GM12892 (cell line): ENCODE measurements at regions not wholly inside any gene's neighbourhood (a gene's known extent, or its start where the extent isn't known, plus 50 kb on each side); places are given as distances from the start of the nearest gene placed in this dataset.
"Not testable (repeated sequence)": the region's sequence is repeated elsewhere in the genome, so short reads cannot be mapped to it uniquely, and the experiment has no call there.

Experiments used
- DNase-seq: peaks from one replicate; pipeline ENCODE4 v3.0.0; 2011; ENCODE audit not compliant: insufficient read length
- FAIRE-seq: peaks from 2 replicates; lab custom pipeline; 2011; peaks lifted over from hg19 to GRCh38; lab: Jason Lieb, UNC
- POLR2A ChIP-seq: IDR thresholded peaks from 2 replicates; pipeline ENCODE4 v1.6.1; 2011; ENCODE audit warnings: low read depth, low read length, control low read depth
- POLR2AphosphoS5 ChIP-seq: IDR thresholded peaks from 2 replicates; pipeline ENCODE4 v1.6.1; 2011; ENCODE audit warnings: low read depth, low read length, control low read depth
- TAF1 ChIP-seq: IDR thresholded peaks from 2 replicates; pipeline ENCODE4 v1.6.1; 2011; ENCODE audit warnings: low read depth, mild to moderate bottlenecking, control low read depth, low read length, borderline replicate concordance

GRCh38 chr1:112855152-112855828 is 100.7 kb downstream of the SLC16A1 start:
- no peak for TF ChIP-seq POLR2A
- no peak for TF ChIP-seq TAF1
- TF ChIP-seq POLR2AphosphoS5, result no peak
- no peak for DNase-seq
- FAIRE-seq, result no peak

- not testable (repeated sequence) for FAIRE-seq, DNase-seq
Observed at GRCh38 chr1:112854368-112854984, 101.5 kb downstream of the SLC16A1 start.

- FAIRE-seq, DNase-seq: not testable (repeated sequence)
Observed at GRCh38 chr1:112853915-112854314, 102.1 kb downstream of the SLC16A1 start.

- DNase-seq, result no peak
- FAIRE-seq, result no peak
- TF ChIP-seq POLR2A (no peak), TAF1 (no peak), POLR2AphosphoS5 (no peak)
Observed at GRCh38 chr1:112852934-112853333, 103.1 kb downstream of the SLC16A1 start.

- FAIRE-seq (no peak), DNase-seq (no peak)
- TF ChIP-seq TAF1 (no peak), POLR2AphosphoS5 (no peak), POLR2A (no peak)
Observed at GRCh38 chr1:112852276-112852675, 103.7 kb downstream of the SLC16A1 start.

- FAIRE-seq, result no peak
- DNase-seq, result no peak
- no peak for TF ChIP-seq TAF1
- TF ChIP-seq POLR2A, result no peak
- no peak for TF ChIP-seq POLR2AphosphoS5
Observed at GRCh38 chr1:112850034-112850757, 105.8 kb downstream of the SLC16A1 start.

- FAIRE-seq (no peak), DNase-seq (peak; percentile 9)
- no peak for TF ChIP-seq POLR2A
- no peak for TF ChIP-seq TAF1
- no peak for TF ChIP-seq POLR2AphosphoS5
Observed at GRCh38 chr1:112849425-112850033, 106.5 kb downstream of the SLC16A1 start.

- no peak for TF ChIP-seq TAF1
- TF ChIP-seq POLR2A, result no peak
- TF ChIP-seq POLR2AphosphoS5, result no peak
- DNase-seq, result no peak
- FAIRE-seq, result no peak
Observed at GRCh38 chr1:112841825-112842224, 114.2 kb downstream of the SLC16A1 start.

GRCh38 chr1:112840631-112841624 is 115.1 kb downstream of the SLC16A1 start:
- FAIRE-seq, result no peak
- DNase-seq, result no peak
- no peak for TF ChIP-seq POLR2A
- no peak for TF ChIP-seq TAF1
- TF ChIP-seq POLR2AphosphoS5, result no peak

- TF ChIP-seq TAF1 (no peak), POLR2AphosphoS5 (no peak), POLR2A (no peak)
- no peak for FAIRE-seq
Observed at GRCh38 chr1:112836642-112837041, 119.4 kb downstream of the SLC16A1 start.

GRCh38 chr1:112833806-112834205 is 118.7 kb upstream of the PPM1J start:
- DNase-seq (no peak), FAIRE-seq (no peak)
- TF ChIP-seq POLR2A (no peak), POLR2AphosphoS5 (no peak), TAF1 (no peak)

More at GRCh38 chr1:112836642-112837041, 119.4 kb downstream of the SLC16A1 start:
- DNase-seq, result no peak

GRCh38 chr1:112832259-112832658 is 117.1 kb upstream of the PPM1J start:
- FAIRE-seq, DNase-seq: not testable (repeated sequence)

GRCh38 chr1:112829691-112830090 is 114.6 kb upstream of the PPM1J start:
- FAIRE-seq, DNase-seq: not testable (repeated sequence)
